Epithelial cell of esophagus (primary cell): ENCODE measurements at regions not wholly inside any gene's neighbourhood (a gene's known extent, or its start where the extent isn't known, plus 50 kb on each side); places are given as distances from the start of the nearest gene placed in this dataset.

Experiments
- DNase-seq: peaks from one replicate; pipeline ENCODE4 v3.0.0; 2010; ENCODE audit warnings: low read depth
- H3K4me3 ChIP-seq: 2 replicates; pipeline ENCODE4 v1.5.1; 2011; ENCODE audit warnings: mild to moderate bottlenecking, low read length, control low read depth
- CTCF ChIP-seq: IDR thresholded peaks from 2 replicates; pipeline ENCODE4 v1.5.1; 2011; ENCODE audit warnings: low read depth, mild to moderate bottlenecking, low read length, control low read depth, inconsistent platforms; ENCODE audit not compliant: insufficient read depth; ENCODE audit errors: missing control alignments

GRCh38 chr14:80383223-80383622, 171.9 kb upstream of the DIO2 start:
- TF ChIP-seq CTCF: no peak
- no peak overlapping the region for H3K4me3 ChIP-seq
- DNase-seq: peak; percentile 27

GRCh38 chr14:80381807-80382363, 170.6 kb upstream of the DIO2 start:
- H3K4me3 ChIP-seq: no peak overlapping the region
- TF ChIP-seq CTCF: no peak
- DNase-seq: peak; percentile 26

GRCh38 chr14:80379035-80379434, 167.7 kb upstream of the DIO2 start:
- no peak overlapping the region for H3K4me3 ChIP-seq
- DNase-seq: no peak
- TF ChIP-seq CTCF: no peak

GRCh38 chr14:80378084-80378690, 166.9 kb upstream of the DIO2 start:
- no peak for DNase-seq

GRCh38 chr14:80364816-80365215, 153.5 kb upstream of the DIO2 start:
- TF ChIP-seq CTCF: no peak
- no peak for DNase-seq
- no peak overlapping the region for H3K4me3 ChIP-seq

More at GRCh38 chr14:80378084-80378690, 166.9 kb upstream of the DIO2 start:
- no peak for TF ChIP-seq CTCF
- no peak overlapping the region for H3K4me3 ChIP-seq

- no peak overlapping the region for H3K4me3 ChIP-seq
- peak; percentile 42 for TF ChIP-seq CTCF
- DNase-seq: peak; percentile 37
Observed at GRCh38 chr14:80364274-80364673, 153.0 kb upstream of the DIO2 start.

- H3K4me3 ChIP-seq: no peak overlapping the region
- no peak for DNase-seq
- no peak for TF ChIP-seq CTCF
Observed at GRCh38 chr14:80358112-80358511, 146.8 kb upstream of the DIO2 start.
